Body of pancreas (tissue), 4 donors: ENCODE measurements at regions not wholly inside any gene's neighbourhood (a gene's known extent, or its start where the extent isn't known, plus 50 kb on each side); places are given as distances from the start of the nearest gene placed in this dataset.

Experiments used
- POLR2A ChIP-seq, 3 donors: fragments of 450-650 bp; IDR thresholded peaks; one replicate each; pipeline ENCODE4 v1.6.1; 2016; ENCODE audit warnings: antibody characterized with exemption in 3 of 3, mild to moderate bottlenecking in 2 of 3
- TF ChIP-seq, protein P1 (sequence below), 7 experiments: fragments of 450-650 bp in 4 of 7; fragments of 200-600 bp in 3 of 7; sonication (generic) in 3 of 7; IDR thresholded peaks; one replicate each; pipeline ENCODE4 v1.5.1; 2016 to 2019; ENCODE audit warnings: antibody characterized with exemption in 7 of 7

- TF ChIP-seq, protein P1, sequence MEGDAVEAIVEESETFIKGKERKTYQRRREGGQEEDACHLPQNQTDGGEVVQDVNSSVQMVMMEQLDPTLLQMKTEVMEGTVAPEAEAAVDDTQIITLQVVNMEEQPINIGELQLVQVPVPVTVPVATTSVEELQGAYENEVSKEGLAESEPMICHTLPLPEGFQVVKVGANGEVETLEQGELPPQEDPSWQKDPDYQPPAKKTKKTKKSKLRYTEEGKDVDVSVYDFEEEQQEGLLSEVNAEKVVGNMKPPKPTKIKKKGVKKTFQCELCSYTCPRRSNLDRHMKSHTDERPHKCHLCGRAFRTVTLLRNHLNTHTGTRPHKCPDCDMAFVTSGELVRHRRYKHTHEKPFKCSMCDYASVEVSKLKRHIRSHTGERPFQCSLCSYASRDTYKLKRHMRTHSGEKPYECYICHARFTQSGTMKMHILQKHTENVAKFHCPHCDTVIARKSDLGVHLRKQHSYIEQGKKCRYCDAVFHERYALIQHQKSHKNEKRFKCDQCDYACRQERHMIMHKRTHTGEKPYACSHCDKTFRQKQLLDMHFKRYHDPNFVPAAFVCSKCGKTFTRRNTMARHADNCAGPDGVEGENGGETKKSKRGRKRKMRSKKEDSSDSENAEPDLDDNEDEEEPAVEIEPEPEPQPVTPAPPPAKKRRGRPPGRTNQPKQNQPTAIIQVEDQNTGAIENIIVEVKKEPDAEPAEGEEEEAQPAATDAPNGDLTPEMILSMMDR (IDR thresholded peaks at IDR 0.05): no peak
- TF ChIP-seq POLR2A (IDR thresholded peaks at IDR 0.05): no peak
These were observed 63.8 kb upstream of the ANKH start for GRCh38 chr5:14935341-14935740.
